CD4-positive, alpha-beta T cell treated with Interleukin-1 beta for 1 hour (primary cell): ENCODE measurements at regions not wholly inside any gene's neighbourhood (a gene's known extent, or its start where the extent isn't known, plus 50 kb on each side); places are given as distances from the start of the nearest gene placed in this dataset.
A peak's percentile ranks its signal among the peaks of the same experiment; 100 is the strongest.

Experiments
- DNase-seq, 2 donors: peaks; one replicate each; pipeline ENCODE4 v3.0.0-alpha.2; 2020 to 2022

DNA sequence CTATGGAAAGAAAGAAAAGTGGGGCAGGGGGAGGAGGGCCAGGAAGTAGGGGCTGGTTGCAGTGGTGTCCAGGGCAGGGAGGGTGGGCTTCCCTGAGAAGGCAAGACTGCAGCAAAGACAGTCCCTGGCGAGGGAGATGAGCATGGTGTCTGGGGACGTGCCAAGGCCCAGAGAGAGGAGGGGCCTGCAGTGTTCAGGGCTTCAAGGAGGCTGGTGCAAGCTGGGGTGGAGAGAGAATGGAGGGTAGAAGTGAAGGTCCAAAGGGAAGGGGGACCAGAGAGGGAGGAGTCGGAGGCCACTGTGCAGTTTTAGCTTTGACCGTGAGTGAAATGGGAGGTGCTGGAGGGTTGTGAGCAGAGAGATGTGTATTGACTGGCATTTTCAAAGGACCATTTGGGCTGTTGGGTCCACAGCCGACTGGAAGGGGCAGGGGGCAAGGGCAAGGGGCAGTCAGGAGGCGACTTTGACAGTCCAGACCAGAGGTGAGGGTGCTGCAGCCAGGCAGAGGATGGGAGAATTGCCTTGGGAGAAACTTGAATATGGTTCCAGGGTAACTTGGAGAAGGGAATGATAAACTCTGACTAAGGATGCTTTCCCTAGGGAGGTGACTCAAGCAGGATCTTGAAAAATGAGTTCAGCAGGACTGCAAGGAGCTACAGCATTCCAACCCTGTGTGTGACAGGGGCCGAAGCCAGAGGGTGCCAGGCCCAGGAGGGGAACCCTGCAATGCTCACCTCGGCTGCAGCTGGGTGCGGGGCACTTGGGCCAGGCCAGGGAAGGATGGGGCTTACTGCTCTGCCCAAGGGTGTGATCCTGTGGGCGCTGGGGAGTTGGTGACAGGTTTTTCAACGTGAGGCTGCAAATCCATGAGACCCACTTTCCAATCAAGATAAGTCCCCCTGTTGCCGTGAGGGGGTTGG, 177.1 kb upstream of the HAAO start:
- no peak for DNase-seq

DNA sequence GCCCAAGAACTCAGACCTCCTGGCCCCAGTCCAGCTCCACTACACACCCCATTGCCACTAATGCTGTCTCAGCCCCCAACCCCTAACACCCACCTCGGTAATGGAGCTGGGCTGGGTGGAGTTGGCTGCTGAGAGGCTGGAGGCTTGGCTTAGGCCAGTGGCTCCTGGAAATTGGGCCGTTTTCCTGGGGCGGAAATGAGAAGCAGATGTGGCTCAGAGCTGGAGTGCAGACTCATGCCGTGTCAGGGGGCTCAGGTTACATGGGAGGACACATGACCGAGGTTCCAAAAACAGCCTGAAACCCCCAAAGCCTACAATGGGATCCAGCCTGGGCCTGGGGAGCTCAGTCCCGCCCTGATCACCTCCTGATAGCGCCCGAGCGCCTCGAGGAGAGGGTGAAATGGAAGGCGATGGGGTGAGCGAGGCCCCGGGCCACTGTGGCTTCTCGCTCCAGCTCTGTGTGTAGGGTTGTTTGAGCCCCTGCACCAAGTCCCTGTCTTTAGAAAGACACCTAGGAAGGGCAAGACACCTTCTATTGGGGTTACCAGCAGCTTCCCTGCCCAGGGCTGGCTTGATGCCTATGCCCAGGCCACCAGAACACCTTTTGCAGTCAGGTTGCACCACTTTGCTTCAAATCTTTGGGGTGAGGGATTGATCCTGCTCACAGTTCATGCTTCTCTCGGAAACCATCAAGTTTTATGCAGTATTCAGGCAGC, 175.7 kb upstream of the HAAO start:
- no peak for DNase-seq

DNA sequence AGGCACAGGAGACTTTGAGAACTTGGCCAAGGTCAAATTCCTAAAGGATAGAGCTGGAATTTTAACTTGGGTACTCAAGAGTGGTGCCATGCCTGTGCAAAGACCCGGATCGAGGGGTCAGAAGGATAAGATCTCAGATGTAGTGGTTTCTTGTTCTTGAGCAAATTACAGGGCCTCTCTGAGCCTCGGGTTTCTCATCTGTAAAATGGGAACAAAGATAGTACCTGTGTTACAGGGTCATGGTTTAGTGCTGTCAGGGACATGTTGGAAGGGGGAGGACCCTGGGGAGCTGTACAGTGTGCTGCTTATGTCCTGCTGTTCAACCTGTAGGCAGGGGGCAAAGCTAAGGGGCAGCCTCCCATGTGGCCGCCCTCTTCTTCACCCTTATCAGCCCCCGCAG, 173.5 kb upstream of the HAAO start:
- DNase-seq, result no peak

DNA sequence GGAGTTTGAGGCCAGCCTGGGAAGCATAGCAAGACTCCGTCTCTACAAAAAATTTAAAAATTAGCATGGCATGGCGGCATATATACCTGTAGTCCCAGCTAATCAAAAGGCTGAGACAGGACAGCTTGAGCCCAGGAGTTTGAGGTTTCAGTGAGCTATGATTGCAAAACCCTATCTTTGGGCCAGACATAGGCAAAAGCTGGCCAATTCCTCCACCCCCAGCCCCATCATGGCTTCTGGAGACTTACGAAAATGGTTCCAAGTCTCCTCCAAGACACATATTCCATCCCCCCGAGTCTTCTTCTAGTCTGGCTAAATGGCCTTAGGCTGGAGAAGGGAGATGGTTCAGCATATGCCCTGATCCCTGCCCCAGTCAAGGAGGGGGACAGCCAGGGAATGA, 172.8 kb upstream of the HAAO start:
- DNase-seq, result no peak

DNA sequence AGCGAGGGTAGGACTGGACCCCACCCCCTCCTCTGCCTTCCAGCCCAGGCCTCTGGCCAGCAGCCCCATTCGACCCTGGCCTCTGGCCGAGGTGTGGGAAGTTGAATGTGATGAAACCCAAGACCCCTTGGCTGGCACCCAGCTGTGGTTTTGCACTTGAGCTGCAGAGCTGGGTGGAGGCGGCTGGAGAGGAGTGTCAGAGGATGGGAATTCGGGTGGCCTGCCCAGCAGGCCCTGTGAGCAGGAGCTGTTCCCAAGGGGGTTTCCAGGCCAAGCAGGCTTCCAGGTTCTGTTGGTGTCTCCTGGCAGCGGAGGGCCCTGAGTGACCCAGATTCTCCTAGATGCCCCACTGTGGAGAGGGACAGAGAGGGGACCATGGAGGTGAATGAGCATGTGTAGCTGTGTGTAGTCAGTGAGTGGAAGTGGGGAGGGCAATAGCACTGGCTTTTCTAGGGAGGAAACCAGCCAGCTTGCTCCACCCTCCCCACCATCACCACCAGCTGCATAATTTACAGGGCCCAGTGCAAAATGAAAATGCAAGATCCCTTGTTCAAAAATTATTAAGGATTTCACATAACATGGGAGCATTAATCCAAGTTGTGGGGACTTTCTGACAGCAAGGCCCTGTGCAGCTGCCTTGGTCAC, 172.2 kb upstream of the HAAO start:
- no peak for DNase-seq

DNA sequence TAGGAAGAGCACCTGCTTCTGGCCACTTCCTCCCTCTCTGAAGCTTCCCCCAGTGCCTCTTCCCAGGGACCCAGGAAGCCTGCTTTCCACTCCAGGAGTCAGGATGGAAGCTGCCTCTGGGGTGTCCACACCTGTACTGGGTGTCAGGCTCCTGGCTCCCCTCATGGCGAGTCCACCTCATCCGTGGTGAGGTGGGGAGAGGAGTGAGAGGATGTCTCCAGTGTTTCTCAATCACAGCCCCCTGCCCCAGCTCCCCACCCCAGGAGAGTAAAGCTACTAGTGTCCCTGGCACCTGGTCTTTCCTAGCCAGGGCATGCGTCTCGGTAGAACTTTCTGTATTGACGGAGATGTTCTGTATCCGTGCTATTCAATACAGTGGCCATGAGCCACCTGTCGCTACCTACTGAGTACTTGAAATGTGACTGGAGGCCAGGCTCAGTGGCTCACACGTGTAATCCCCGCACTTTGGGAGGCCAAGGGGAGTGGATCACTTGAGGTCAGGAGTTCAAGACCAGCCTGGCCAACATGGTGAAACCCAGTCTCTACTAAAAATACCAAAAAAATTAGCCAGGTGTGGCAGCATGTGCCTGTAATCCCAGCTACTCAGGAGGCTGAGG, 171.2 kb upstream of the HAAO start:
- DNase-seq, result no peak

DNA sequence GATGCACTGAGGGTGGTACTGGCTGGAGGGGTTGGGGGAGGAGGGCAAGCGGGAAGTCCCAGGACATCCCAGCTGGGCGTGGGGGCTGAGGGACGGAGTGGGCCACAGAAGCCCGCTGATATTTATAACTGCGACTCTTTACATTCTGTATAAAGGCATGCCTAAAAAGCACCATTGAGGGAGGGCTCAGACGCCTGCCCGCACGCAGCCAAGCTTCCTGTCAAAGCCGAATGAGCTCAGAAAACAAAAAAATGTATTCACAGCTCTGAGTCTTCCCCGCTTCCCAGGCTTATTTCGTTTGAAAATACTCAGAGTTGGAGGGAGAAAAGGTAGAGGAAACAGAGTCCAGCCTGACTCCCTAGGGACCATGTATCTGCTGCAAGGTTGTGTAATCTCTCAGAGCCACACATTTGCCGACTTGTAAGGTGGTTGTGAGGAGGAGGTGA, 170.1 kb upstream of the HAAO start:
- DNase-seq, result no peak

DNA sequence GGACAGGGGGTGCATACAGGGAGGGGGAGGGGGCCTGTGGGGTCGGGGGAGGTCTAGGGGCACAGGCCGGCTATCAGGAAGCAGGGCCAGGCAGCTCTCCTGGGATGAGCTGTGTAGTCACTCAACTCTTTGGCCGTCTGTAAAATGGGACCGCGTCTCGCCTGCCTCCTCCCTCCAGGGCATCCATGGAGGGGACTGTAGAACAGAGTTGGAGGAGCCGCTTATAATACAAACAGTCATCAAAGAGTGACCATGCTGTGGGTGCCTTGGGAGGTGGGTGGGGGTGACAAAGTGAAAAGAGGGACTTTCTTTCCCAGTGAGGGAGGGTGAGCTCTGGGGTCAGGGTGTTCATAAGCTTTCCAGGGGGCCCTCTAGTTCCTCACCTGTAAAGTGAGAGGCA, 169.6 kb upstream of the HAAO start:
- DNase-seq, result no peak

DNA sequence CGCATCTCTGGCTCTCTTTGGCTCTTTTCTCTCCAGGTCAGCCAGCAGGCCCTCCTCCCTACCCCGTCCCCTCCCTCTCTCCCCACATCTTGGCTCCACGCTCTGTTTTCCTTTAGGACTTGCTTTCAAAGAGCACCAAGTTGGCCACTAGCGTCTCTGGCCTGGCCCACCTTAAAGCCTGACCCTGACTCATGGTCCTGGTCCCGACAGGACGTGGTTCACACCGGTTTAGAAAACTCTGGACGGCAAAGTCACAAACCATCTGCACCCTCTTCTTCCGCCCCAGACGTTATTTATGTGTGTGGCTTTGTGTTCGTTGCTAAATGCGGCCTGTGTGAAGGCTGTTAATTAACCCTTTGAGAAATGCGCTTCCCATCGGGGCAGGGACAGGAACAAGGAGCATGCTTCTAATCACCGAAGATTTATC, 169.0 kb upstream of the HAAO start:
- no peak for DNase-seq

DNA sequence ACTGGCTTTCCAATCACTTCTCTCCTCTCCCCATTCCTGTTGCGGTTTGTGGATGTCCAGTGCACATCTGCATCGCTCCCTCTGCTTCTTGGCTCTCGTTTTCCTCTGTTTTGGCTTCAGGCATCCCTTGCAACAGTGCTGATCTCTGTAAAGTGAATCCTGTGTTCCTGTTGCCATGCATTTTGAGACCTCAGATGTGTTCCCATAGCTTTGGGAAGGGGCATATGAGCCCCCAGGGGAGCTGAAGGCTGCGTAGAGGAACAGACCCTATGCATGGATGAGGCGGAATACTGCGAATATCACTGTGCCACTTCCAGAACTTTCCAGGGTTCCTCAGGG, 168.4 kb upstream of the HAAO start:
- DNase-seq, result no peak

DNA sequence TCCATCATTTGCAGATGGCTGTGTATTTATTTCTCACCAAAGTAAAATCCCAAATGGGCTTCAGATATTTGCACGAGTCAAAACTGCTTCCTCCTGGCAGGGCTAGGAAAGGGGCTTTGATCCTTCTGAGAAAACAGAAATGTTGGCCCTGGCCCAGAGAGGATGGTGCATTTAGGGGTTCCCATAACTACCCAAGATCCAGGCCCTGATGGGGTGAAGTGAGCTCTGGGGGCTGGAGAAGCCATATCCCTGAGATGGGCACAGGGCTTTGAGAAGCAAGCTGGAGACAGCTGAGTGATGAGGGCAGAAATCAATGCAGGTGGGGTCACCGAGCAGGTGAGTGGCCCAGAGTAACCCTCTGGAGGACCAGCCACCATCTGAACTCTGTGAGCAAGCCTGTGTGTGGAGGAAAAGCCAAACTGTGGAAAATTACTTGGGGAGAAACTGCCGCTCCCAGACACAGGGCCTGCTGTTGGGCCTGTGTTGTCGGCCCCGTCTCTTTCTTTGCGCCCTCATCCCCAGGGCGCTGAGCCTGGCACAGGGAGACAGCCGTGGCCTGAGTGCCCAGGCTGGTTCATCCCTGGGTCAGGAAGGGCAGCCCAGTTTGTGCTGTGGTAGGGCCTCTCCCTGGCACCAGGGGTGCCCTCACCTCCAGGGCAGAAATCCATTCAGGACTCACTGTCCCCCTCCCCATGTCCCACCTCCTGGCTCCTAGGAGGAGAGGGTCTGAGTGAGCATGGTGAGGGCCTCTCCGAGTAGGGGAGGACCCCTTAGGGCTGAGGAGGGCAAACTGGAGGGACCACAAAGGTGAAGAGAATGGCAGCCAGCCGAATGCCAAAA, 167.8 kb upstream of the HAAO start:
- DNase-seq, result no peak

DNA sequence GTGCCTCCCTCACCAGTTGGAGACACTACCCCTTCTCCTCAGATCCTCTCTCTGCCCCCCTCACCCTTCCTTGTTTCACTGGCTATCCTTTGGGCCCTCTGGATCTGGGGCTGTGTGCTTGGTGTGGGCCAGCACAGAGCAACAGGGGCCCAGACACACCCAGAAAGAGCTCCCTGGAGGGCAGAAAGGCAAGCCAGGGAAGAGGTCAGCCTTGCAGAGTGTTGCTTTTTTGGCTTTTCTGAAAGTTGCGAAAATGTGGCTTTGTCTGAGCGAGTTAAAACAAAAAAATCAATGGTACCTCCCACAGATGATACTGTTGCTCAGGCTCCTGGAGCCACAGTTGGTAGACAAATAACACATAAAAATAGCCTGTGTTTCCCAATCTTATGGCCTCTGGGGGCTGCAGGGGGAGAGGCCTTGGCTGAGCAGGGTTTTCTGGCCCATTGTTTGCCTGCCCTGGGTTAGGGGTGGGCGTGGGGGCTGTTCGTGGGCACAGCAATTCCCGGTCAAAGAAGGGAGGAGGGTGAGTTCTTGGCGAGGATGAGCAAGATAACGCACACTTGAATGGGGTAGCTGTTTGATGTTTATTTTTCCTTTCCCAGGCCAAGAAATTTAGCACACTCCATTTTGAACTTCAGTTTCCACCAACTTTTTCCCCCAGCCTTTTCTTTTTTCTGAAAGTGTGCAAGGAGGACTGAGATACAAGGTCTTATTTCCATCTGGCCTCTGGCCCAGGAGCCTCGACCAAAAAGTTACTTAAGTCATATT, 167.0 kb upstream of the HAAO start:
- no peak for DNase-seq

DNA sequence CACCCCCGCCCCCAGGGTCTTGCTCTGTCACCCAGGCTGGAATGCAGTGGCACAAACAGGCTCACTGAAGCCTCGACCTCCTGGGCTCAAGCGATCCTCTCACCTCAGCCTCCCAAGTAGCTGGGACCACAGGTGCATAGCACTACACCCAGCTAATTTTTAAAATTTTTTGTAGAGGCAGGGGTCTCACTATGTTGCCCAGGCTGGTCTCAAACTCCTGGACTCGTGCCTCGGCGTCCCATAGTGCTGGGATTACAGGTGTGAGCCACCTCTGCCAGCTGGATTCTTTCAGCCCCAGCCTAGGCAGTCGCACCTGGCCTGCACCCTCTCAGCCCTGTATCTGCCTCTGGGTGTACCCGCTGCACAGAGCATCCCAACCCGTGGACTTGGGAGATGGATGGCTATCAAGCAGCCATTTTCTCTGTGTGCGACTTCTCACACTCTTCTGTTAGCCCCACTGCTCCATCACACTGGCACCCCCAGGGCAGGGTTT, 166.4 kb upstream of the HAAO start:
- no peak for DNase-seq

DNA sequence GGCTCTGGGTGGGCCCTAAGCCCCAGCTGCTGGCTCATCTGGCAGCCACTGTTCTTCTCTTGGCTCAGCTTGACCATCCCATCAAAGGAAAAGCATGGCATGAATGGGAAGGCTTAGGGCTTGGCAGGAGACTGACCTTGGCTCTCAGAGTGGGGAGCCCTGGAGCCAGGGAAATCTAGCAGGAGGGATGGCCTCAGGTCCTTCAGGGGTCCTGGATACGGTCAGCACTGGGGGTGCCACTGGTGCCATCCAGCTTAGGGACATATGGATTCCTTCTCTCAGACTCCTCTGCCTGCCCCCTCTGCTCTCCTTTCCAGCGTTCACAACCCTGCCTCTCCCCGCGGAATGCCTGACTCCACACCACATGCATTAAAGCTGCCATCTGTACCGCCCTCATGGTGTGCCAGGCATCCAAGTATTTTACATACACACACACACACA, 165.5 kb upstream of the HAAO start:
- no peak for DNase-seq

DNA sequence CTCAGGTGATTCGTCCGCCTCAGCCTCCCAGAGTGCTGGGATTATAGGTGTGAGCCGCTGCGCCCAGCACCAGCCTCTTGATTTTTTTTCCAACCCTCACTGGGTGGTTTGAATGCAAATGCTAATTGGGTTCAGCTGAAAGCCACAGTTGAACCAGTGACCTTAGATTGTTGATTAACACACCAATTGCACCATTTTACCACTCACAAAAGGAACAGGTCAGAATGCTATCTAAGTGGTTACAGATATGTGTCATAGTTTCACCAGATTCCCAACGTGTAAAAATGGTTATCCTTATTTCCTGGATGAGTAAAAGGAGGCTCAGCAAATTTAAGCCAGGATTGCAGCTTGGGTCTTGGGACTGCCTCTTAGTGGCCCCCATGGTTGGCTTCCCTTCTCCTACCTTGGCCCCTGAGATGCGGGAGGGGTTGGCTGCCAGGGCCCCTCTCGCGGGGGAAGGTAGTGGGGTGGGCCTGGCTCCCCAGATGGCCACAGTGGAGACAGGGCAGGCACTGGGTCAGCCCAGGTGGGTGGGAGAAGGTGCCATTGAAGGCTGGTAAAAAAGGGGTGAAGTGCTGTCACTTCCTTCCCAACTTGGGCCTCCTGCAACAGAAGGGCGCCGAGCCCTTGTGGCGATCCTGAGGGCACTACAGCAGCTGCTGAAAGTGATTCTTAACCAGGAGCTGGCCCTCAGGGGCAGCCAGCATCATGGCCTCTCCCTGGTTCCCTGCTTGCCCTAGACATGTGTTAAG, 164.9 kb upstream of the HAAO start:
- no peak for DNase-seq

DNA sequence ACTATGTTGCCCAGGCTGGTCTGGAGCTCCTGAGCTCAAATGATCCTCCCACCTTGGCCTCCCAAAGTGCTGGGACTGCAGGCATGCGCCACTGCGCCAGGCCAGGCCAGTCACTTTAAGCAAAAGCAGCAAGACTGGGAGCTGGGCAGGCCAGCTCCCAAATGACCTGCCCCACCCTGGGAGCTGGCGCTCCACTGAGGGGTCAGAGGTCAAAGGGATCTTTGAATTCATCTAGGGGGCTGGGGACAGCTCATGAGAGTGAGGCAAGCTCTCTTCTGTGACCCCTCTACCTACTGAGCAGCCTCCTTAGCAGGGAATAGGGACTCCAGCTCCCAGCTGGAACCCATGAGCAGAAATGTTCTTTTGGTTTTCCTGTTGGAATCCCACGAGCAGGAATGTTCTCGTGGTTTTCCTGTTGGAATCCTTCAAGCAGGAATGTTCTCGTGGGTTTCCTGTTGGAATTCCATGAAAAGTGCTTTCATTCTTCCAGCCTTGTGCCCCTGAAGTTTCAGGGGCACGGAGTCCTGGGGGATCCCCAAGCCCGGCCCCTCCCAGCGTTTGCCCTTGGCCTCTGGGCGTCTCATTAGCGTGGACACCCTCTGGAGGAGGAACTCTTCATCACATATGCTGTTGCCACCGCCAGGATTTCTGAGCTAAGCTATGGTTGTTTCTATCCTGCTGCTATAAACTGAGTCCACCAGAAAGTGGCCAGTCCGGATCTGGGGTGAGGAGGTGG, 162.0 kb upstream of the HAAO start:
- DNase-seq, result no peak

DNA sequence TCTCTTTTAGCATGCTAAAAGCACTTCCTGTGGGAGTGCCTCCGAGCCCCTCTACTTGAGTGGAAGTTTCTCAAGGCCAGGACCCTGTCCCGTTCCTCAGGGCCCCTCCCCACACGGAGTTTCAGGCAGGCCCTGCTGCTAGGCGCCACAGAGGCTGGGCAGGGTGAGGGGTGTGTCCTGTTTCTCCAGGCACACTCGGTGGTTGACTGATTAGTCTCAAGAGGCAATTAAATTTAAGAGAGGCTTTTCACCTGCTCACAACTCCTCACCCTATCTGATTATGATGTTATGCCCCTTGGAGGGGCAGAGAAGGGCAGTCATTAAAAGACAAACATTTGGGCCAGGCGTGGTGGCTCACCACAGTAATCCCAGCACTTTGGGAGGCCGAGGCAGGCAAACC, 160.8 kb upstream of the HAAO start:
- no peak for DNase-seq

DNA sequence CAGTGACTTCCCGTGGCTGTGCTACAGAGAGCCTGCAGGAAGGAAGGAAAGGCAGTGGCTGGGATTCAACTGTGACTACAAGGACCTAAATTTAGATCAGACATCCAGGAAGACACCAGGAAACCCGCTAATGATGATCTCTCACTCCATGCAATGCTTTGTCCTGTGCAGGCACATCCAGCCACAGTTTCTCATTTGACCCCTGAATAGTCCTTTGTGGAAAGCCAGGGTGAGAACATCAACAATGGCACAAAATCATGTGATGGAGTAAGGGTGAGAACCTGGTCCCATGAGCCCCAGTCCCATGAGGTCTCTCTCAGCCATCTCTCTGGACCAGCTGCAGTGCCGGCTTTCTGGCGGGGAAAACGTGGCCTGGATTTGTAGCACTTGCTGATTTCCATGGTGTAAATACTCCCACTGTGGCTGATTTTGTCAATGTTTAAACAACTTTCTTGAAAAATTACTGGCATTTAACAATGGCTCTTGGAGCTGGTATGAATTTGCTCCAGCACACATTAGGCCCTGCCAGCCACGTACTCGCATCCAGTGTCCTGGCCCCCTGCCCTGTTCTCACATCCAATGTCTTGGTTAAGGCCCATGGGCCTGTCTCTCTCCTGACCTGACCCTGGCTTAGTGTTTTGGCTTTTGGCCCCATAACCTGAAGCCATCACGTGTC, 159.0 kb upstream of the HAAO start:
- DNase-seq, result no peak

DNA sequence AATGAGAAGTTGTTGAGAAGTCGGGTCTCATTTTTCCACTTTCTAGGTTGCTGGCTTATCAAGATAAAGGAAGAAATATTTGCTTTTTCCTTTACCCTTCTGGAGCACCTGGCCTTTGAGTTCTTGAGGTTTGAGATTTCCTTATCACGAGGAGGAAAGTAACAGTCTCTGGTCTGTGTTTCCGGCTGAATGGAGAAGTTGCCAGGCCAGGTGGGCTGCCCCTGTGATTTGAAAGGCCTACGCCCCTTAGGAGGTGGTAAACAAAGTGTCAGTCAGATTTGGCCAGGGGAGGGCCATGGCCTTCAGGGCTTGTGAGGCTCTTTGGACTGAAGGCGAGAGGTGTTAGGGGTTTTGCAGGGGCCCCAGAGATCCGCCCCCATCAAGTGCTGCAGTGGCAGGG, 156.7 kb upstream of the HAAO start:
- peak in 1 of 2 donors; percentile 38 for DNase-seq
